Left ventricle myocardium inferior (tissue), 1 donor: ENCODE measurements at regions not wholly inside any gene's neighbourhood (a gene's known extent, or its start where the extent isn't known, plus 50 kb on each side); places are given as distances from the start of the nearest gene placed in this dataset.

Experiments
- DNase-seq: peaks from one replicate; pipeline ENCODE4 v3.0.0-alpha.2; 2020
- H3K27ac ChIP-seq: fragments of 200-600 bp; replicated peaks from 2 replicates; pipeline ENCODE4 v1.8.0; 2021
- H3K27me3 ChIP-seq: fragments of 200-600 bp; 2 replicates; pipeline ENCODE4 v1.8.0; 2021; ENCODE audit warnings: low read depth
- H3K36me3 ChIP-seq: fragments of 200-600 bp; 2 replicates; pipeline ENCODE4 v1.8.0; 2021
- H3K4me1 ChIP-seq: fragments of 200-600 bp; 2 replicates; pipeline ENCODE4 v1.8.0; 2021
- H3K4me3 ChIP-seq: fragments of 200-600 bp; 2 replicates; pipeline ENCODE4 v1.8.0; 2021; ENCODE audit warnings: mild to moderate bottlenecking, moderate library complexity
- H3K9me3 ChIP-seq: fragments of 200-600 bp; replicated peaks from 2 replicates; pipeline ENCODE4 v1.8.0; 2021
- CTCF ChIP-seq: fragments of 200-600 bp; IDR thresholded peaks from 2 replicates; pipeline ENCODE4 v1.8.0; 2021; ENCODE audit warnings: antibody characterized with exemption, mild to moderate bottlenecking, borderline replicate concordance
- intact Hi-C: fragments of 100-400 bp; cut with micrococcal nuclease; formaldehyde crosslinking; loops from one replicate; pipeline ENCODE4 v1.11.0; 2022
- donor health status: DM: no; HTN: yes; CAD: no; lungs with severe emphysema.

GRCh38 chr17:73694491-73694890, 50.2 kb upstream of the SDK2 start:
- no peak overlapping the region for H3K4me3 ChIP-seq
- H3K4me1 ChIP-seq = no peaks in the 10 kb centered on the region
- no peaks in the 10 kb centered on the region for H3K9me3 ChIP-seq
- no peak overlapping the region for H3K27ac ChIP-seq
- DNase-seq = no peak
- H3K27me3 ChIP-seq = peaks cover 48% of the 10 kb centered on the region
- no peak for TF ChIP-seq CTCF
- H3K36me3 ChIP-seq = no peaks in the 10 kb centered on the region
- intact Hi-C loops = no loop called here

- intact Hi-C loops = no loop called here
- Histone ChIP-seq H3K9me3 (no peaks in the 10 kb centered on the region), H3K36me3 (no peaks in the 10 kb centered on the region), H3K4me1 (no peaks in the 10 kb centered on the region), H3K27me3 (peaks cover 45% of the 10 kb centered on the region), H3K27ac (no peak overlapping the region), H3K4me3 (no peak overlapping the region)
- no peak for TF ChIP-seq CTCF
- DNase-seq = no peak
Observed at GRCh38 chr17:73695035-73695738, 50.9 kb upstream of the SDK2 start.

GRCh38 chr17:73696251-73696650, 52.0 kb upstream of the SDK2 start:
- TF ChIP-seq CTCF = no peak
- Histone ChIP-seq H3K4me1 (no peaks in the 10 kb centered on the region), H3K27ac (no peak overlapping the region), H3K36me3 (no peaks in the 10 kb centered on the region), H3K9me3 (peaks cover 5% of the 10 kb centered on the region), H3K4me3 (no peak overlapping the region), H3K27me3 (peaks cover 43% of the 10 kb centered on the region)
- intact Hi-C loops = no loop called here
- DNase-seq = no peak

- no peak for TF ChIP-seq CTCF
Observed at GRCh38 chr17:73697872-73698271, 53.6 kb upstream of the SDK2 start.

GRCh38 chr17:73698966-73699365, 54.7 kb upstream of the SDK2 start:
- intact Hi-C loops = no loop called here
- Histone ChIP-seq H3K27me3 (peaks cover 59% of the 10 kb centered on the region), H3K4me1 (no peaks in the 10 kb centered on the region), H3K36me3 (no peaks in the 10 kb centered on the region), H3K27ac (no peak overlapping the region), H3K4me3 (no peak overlapping the region), H3K9me3 (peaks cover 6% of the 10 kb centered on the region)
- TF ChIP-seq CTCF = no peak
- no peak for DNase-seq

More at GRCh38 chr17:73697872-73698271, 53.6 kb upstream of the SDK2 start:
- Histone ChIP-seq H3K27ac (no peak overlapping the region), H3K9me3 (peaks cover 6% of the 10 kb centered on the region), H3K4me3 (no peak overlapping the region), H3K4me1 (no peaks in the 10 kb centered on the region), H3K36me3 (no peaks in the 10 kb centered on the region), H3K27me3 (peaks cover 51% of the 10 kb centered on the region)
- no peak for DNase-seq
- intact Hi-C loops = no loop called here

GRCh38 chr17:73701701-73702100, 57.5 kb upstream of the SDK2 start:
- Histone ChIP-seq H3K36me3 (no peaks in the 10 kb centered on the region), H3K27me3 (peaks cover 74% of the 10 kb centered on the region), H3K9me3 (peaks cover 6% of the 10 kb centered on the region), H3K27ac (no peak overlapping the region), H3K4me1 (no peaks in the 10 kb centered on the region), H3K4me3 (no peak overlapping the region)
- DNase-seq = no peak
- no peak for TF ChIP-seq CTCF
- intact Hi-C loops = no loop called here
